AG20443 (cell line): ENCODE measurements at regions not wholly inside any gene's neighbourhood (a gene's known extent, or its start where the extent isn't known, plus 50 kb on each side); places are given as distances from the start of the nearest gene placed in this dataset.
A peak's percentile ranks its signal among the peaks of the same experiment; 100 is the strongest.

Source experiments
- DNase-seq: peaks from one replicate; pipeline ENCODE4 v3.0.0; 2012; ENCODE audit warnings: low spot score, mixed read lengths

GRCh38 chr2:22897428-22897827 is 487.6 kb upstream of the KLHL29 start:
- DNase-seq = no peak

GRCh38 chr2:22900674-22901073 is 484.3 kb upstream of the KLHL29 start:
- no peak for DNase-seq

- no peak for DNase-seq
Measured at GRCh38 chr2:22901471-22902179, 483.4 kb upstream of the KLHL29 start.

GRCh38 chr2:22902180-22902550 is 482.8 kb upstream of the KLHL29 start:
- no peak for DNase-seq

- DNase-seq = no peak
Measured at GRCh38 chr2:22902662-22903165, 482.3 kb upstream of the KLHL29 start.

GRCh38 chr2:22903616-22904015 is 481.4 kb upstream of the KLHL29 start:
- no peak for DNase-seq

- peak; percentile 27 for DNase-seq
Measured at GRCh38 chr2:22904126-22904684, 480.8 kb upstream of the KLHL29 start.

GRCh38 chr2:22907330-22907729 is 477.6 kb upstream of the KLHL29 start:
- DNase-seq = no peak

- DNase-seq = no peak
Measured at GRCh38 chr2:22912398-22912797, 472.6 kb upstream of the KLHL29 start.

- DNase-seq = no peak
Measured at GRCh38 chr2:22929998-22930397, 455.0 kb upstream of the KLHL29 start.

GRCh38 chr2:22930781-22931180 is 454.2 kb upstream of the KLHL29 start:
- DNase-seq = no peak

- no peak for DNase-seq
Measured at GRCh38 chr2:22932288-22932687, 452.7 kb upstream of the KLHL29 start.

GRCh38 chr2:22934747-22935146 is 450.2 kb upstream of the KLHL29 start:
- DNase-seq = no peak

- no peak for DNase-seq
Measured at GRCh38 chr2:22942441-22942840, 442.5 kb upstream of the KLHL29 start.

- DNase-seq = no peak
Measured at GRCh38 chr2:22944143-22944542, 440.8 kb upstream of the KLHL29 start.

- no peak for DNase-seq
Measured at GRCh38 chr2:22946553-22946952, 438.4 kb upstream of the KLHL29 start.

GRCh38 chr2:22947741-22948140 is 437.2 kb upstream of the KLHL29 start:
- no peak for DNase-seq

GRCh38 chr2:22950431-22950830 is 434.5 kb upstream of the KLHL29 start:
- no peak for DNase-seq

- DNase-seq = no peak
Measured at GRCh38 chr2:22952656-22953225, 432.2 kb upstream of the KLHL29 start.

GRCh38 chr2:22957446-22957845 is 427.5 kb upstream of the KLHL29 start:
- no peak for DNase-seq

GRCh38 chr2:22958308-22958707 is 426.7 kb upstream of the KLHL29 start:
- no peak for DNase-seq

- DNase-seq = no peak
Measured at GRCh38 chr2:22967756-22968155, 417.2 kb upstream of the KLHL29 start.

GRCh38 chr2:22970284-22970975 is 414.5 kb upstream of the KLHL29 start:
- DNase-seq = no peak
